ENCODE measurements at regions not wholly inside any gene's neighbourhood (a gene's known extent, or its start where the extent isn't known, plus 50 kb on each side); places are given as distances from the start of the nearest gene placed in this dataset.
"Not testable (repeated sequence)": the region's sequence is repeated elsewhere in the genome, so short reads cannot be mapped to it uniquely, and the experiment has no call there.

DNA sequence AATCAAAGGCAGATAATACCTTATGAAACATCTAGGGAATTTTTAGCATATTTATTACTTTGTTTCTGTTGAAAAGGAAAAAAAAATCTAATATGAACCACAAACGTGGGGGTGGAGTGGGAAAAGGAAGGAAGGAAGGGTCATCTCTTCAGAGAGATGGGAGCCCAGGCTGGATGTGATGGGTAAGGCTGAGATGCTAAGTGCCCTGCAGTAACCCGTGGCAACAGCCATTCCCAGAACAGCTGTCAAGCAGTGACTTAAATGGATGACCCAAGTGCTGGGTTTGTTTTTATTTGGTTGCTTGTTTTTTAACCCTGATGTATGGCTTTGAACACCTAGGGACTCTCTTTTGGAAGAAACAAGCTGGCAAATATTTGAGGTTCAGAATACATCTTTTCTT, 50.7 kb upstream of the KLF7 start:
- DNase-seq (ENCODE audit: low spot score): no peak

DNA sequence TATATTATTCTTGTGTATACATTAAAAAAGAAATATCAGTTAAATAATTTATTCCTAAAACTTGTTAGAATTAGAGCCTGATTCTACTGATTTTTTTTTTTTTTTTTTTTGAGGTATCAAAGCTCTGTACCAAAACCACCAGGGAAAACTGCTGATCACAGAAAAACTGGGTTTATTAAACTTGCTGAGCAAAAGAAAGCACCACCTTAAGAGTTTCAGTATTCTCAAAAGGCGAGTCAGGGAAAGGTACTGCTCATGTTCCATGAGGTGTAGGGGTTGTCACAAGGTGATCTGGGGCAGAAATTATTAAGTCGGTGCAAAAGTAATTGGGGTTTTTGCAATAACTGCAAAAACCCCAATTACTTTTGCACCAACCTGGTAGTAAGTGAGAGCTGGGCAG, 51.7 kb upstream of the KLF7 start:
- no peak for DNase-seq (ENCODE audit: low spot score)

DNA sequence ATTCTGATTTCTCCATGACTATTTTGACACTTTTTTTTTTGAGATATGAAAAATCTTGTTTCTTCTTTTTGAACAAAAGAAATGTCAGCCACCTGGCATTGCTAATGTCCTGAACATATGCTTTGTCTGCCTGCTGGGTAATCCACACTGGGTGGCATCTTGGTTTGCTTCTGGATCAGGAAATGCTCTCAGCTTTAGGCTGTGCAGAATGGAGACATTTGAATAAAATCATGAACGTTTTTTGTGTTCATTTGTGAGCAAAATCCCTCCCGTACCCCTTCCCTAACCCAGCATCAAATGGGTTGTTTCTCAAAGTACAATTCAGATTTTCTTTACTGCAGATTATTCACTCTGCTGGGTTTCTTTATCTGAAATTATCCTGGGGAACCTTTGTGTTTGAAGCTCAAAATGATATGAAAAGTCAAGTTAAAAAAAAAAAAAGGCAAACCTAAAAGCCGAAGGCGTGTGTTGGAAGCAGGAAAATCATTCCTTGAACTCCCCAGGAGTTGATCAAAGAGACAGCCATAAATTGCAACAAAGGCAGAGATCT, 53.4 kb upstream of the KLF7 start:
- DNase-seq (ENCODE audit: low spot score): no peak

DNA sequence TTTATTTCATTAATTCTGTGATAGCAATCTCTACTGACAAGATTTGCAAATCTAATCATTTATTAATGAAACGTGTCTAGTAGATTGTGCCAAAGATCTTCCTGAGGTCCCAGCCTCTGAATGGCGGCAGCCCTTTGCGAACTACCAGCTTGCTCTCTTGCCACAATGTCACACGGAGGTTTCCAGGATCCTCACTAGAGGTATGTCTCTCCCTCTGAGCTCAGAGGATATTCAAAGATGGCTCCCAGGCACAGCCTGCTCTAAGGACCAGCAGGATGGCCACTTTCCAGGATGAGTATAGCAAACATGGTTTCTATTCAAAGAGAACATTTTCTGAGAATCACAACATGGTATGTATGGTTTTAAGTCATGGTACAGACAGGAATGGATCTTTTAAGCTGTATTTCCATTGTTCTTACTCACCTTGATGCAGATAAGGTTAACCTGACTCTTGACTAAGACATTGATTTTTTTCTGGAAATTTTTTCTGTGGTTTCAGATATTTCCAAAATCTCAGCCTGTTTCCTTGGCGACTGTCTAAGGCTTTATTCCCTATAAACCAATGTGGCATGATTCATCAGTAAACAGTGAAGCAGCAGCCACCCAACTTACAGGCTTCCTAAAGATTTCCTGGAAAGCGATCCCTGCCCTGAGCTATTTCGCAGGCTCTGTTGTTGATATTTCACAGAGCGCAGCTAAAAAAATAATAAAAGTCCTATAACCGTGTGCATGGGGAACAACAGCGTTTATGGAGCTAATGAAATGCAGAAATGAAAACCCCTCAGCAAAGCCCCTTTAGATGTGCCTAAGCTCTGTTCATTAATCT, 54.1 kb upstream of the KLF7 start:
- no peak for DNase-seq (ENCODE audit: low spot score)

DNA sequence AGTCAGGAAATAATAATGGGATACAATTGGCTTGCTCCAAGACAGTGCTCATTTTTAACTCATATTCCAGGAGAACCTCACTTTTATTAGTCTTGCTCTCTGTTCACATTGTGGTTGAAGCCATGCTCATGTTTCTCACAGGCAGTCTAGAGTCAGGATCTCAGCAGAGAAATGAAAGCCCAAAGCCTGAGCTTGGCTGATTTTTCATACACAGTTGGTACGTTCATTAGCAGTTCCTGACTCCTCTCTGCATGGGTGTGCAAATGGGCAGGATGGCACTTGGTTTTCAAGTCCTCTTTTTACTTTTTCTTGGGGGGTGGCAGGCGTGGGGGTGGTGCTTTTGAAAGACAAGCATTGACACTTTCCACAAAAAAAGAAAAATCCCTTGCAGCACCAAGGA, 56.0 kb upstream of the KLF7 start:
- DNase-seq (ENCODE audit: low spot score): no peak

DNA sequence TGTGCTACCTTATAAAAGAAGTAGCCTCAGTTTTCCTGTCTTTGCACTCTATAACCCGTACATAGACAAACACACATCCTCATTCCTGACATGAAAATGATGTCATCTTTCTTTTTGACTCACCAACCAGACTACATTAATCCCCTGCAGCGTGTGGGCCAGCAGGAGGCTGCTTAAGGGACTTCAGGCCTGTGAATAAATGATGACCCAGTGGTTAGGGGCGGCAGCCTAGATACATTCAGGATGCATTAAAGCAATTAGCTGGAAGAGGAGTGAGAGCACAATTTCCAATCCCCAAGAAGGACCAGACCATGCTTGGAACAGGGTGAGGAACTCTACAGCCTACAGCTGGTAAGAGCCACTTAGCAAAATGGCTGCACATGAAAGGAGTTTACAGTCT, 57.3 kb upstream of the KLF7 start:
- DNase-seq (ENCODE audit: low spot score): no peak

DNA sequence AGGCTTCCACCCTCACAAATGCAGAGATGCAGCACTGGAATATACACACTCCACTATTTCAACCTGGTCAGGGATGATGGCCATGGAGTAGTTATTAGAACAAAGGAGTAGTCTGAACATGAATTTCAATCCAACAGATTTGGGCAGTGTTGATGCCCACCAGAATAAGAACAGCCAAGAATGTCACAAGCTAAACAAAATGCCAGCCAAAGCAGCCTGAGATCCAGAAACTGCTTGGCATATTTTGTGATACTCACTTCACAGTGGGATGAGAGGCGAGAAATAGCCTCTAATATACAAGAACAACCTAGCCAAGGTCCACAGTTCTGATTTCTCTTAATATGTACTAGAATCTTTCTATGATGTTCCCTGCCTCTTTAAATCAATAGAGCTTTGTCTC, 58.6 kb upstream of the KLF7 start:
- no peak for DNase-seq (ENCODE audit: low spot score)

DNA sequence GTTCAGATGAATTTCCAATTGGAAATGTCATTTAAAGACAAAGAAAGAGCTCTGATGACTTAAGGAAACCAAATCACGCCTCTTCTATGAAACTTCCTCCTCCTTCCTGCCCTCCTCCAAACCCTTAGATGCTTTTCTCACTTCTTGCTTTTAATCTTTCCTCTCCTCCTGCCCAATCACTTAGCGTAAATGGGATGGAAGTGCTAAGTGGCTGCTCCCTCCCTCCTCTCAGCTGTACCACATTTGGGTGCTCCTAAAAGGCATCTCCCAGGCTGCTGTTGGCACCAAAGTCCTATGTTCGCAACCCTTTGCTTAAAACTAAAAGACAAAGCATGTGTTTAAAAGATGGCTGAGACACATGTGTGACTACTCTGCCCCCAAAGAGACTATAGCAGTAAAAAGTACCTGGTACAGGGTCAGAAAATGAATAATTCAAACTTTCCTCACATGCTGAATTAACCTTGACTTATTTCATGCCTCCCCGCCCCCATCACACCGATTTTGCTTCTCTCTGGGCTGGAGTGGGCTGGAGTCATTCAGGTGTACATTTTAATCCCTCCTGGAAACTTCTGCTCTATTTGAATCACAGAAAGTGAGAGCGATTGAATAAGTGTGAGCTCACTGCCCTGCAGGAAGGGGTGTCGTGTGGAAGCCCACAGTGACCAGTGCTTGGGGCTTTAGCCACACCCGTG, 59.2 kb upstream of the KLF7 start:
- no peak for DNase-seq (ENCODE audit: low spot score)

DNA sequence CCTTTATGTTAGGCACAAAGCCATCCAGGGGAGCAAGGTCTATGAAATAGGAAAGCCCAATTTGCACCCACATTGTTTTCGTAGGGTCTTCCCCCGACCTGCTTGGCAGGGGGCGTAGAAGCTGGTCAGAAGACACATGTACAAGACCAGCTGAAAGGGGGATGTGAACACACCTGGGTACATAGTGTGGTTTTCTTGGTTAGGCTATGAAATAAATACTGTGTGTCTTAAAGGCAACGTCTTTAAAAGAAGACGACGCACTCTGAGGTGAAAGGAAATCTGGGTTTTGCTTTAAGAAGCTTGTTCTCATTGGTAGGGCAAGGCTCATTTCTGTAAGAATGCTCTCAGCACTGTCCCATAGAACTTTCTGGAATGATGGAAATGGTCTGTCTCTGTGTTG, 60.0 kb upstream of the KLF7 start:
- no peak for DNase-seq (ENCODE audit: low spot score)

DNA sequence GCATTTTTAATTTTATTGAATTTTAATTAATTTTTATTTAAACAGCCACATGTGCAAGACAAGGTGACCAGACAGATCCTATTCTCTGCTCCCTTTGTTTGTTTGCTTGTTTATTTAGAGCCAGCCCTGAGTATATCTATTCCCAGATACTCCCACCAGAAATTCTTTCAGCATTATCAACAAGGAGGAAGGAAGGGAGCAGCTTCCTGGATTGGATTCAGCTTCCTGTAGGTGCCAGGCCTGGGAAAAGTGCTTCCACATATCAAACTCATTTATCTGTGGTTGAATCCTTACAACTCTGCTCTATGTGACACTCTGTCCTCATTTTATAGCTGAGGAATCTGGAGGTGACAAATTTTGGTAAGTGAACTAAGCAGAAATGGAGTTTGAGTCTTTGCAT, 60.5 kb upstream of the KLF7 start:
- no peak for DNase-seq (ENCODE audit: low spot score)

DNA sequence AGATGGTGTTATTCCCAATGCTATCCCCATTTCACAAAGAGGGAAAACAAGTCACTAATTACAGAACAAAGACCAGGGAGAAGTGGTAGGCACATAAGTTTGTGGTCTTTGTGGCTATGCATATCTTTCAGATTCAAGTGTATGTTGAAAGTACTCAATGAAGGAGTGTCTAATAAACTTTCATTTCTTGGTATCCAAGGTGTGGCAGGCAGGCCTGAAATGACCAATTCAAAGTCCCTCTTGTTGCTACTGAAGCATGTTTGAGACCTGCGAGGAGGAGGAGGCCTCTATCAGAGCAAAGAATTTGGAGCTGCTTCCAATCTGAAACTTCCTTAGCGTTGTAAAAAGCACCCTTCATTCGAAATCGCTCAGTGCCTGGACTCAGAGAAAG, 60.9 kb upstream of the KLF7 start:
- DNase-seq (ENCODE audit: low spot score): no peak

DNA sequence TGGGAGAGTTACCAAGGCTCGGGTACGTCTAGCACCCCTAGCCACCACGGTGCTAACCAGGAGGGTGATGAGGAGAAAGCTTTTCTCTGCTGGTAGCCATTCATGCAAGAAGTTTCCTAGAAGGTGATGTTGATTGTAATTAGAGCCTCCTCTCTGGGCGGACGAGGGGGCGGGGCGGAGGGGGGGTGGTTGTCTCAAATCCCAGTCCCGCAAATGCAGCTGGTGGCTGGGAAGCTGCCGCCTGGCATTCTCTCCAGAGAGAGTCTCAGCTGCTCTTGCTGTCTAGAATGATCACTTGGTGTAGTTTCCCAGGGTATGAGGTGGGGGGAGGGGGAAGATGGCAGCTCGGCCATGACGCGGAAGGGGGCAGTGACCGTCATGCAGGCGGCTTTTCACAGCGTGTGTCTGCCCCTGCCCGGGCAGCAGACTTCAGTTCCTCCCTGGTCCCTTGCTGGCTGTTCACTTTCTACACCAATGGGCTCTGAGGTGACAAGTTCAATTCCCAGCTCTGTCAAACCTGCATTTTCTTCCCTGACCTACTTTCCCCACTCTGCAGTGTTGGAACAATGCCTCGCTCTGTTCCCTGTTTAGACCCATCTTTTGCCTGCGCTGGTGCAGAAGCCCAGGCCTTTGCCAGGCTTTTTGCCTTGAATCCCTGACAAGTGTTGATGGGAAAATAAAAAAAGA, 61.5 kb upstream of the KLF7 start:
- DNase-seq (ENCODE audit: low spot score): no peak

DNA sequence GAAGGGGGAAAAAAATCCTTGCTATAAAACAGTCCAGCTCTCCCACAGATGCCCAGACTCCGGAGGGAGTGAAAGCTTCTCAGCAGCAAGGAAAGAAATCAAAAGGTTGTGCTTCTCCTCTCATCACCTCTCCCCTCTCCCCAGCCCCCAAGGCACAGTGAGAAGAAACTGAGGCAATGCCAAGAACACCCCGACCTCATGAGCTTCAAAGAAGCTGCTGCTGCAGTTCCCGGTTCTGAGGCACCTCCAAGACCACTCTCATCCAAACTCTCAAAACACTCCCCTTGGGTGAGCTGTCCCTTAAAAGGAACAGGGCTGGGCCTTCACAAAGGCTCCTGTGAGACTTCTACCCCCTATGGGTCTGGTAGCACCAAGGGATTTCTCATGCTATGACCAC, 62.0 kb upstream of the KLF7 start:
- DNase-seq (ENCODE audit: low spot score): no peak

DNA sequence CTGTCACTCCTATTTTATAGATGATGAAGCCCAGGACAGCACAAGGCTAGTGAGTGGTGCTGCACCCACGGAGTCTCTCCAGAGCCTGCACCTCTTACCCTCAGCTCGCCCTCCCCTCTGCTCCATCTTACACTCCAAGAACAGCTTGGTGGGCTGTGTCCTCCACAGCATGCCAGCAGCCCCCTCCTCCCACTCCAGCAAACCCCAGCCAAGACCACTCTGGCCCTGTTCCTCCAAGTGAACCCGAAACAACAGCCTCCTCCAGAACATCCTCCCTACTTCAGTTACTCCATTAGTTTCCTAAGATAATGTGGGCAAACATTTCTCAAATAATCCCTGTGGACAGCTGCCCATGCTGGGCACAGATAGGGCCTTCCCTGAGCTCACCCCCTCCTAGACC, 62.7 kb upstream of the KLF7 start:
- no peak for DNase-seq (ENCODE audit: low spot score)

DNA sequence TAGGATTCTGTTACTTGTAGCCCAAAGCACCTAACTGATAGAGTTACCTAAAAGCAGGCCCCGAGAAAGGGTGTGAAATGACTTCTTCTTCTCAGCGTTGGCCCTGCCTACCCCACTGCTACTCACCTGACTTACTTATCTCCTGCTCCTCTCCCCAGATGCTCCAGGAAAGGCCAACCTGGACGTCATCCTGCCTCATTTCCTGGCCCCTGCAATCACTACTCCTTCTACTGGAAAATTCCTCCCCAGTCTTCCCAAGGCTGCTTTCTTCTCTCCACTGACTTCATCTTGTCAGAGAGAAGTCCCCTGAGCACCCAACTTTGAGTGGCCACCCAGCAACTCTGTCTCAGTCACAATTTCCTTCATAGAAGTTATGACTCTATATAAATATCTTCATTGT, 63.4 kb upstream of the KLF7 start:
- DNase-seq (ENCODE audit: low spot score): no peak

DNA sequence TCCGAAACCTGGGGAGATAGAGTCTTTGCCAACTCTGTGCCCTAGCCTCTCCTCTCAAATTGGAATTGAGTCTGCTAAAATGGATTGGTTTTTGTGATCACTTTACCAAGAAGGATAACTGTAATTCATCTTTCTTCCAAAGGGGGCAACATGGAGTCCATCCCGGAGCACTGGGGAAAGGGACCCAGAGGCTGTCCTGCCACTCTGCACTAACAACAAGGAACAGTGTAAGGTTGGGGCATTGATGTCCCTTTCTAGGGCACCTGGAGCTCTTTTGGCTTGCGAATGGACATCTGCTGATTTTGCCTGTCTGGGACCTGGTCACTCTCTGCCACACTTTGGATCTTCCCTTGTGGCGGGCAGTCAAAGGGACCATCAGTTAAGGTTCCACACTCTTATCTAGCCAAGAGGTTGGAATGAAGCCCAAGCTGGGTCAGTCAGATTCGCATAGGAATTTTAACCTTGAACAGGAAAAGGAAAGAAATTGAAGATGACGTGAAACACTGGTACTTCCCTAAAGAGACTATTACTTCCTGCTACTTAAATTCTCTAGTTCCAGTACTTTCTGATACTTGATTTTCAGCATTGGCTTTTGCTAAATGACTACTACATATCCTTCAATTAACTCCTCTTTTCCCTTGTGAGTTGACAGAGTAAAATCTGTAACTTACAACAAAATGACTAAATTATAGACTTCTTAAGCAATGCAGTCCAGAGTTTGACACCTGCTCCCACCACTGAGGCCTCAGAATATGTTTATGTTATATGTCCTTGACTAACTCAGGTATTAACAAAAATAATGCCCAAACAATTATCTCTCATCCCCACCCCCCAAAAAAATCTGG, 64.7 kb upstream of the KLF7 start:
- DNase-seq (ENCODE audit: low spot score): peak; percentile 56

DNA sequence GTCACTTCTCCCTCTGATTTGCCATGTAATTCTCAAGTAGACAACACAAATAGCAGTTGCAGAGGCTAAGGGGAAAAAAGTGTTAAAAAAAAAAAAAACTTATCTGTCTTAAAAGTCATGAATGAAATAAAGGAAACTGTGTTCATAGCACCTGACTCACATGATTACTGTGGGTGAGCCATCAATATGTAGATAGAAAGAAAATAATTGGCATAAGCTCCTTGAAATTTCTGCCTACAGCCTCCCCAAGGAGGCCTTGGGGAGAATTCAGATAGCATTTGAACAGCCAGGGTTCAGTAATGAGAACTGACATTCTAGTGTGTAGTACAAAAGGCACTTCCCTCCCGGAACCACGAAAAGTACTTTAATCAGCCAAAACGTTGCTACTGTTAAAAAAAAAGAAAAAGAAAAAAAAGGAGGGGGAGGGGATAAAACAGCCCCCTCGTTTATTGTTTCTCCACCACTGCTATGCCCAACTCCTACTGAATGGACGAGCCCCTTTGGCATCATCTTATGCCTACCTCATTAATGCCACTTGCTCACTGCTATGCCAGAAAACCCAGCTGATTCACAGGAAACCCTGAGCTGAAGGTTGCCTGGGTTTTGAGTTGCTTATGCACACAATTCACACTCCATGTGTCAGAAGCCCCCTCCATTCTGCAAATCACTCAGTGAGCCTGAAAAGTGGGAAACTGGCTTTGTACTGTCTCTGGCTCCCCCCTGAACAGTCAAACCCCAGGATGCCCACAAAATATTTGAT, 65.5 kb upstream of the KLF7 start:
- no peak for DNase-seq (ENCODE audit: low spot score)

DNA sequence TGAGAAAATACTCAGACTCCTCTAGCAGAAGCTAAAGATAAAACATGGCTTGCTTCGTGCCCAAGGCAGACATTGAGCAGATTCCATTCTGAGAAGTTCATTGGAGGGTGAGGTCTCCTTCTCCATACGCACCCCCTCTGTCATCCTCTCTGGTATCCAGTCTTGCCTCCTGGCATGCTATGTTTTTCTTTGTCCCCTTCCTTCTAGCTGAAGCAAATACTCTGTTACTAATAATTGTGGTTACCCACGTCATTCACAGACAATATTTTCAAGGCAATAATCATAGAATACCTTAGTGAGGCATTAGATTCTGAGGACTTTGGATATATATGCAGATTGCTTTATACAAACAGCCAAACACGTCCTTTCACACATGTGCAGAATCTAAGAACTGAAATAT, 66.2 kb upstream of the KLF7 start:
- DNase-seq (ENCODE audit: low spot score): no peak

DNA sequence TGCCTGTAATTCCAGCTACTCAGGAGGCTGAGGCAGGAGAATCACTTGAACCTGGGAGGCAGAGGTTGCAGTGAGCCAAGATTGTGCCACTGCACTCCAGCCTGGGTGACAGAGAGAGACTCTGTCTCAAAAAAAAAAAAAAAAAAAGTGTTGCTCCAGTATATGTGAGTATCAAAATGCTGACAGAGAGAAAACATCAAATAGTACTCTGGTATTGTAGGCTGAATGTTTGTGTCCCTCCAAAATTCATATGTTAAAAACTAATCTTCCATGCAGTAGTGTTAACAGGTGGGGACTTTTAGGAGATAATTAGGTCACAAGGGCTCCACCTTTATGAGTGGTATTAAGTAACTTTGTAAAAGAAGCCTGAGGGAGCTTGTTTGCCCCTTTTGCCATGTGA, 67.4 kb upstream of the KLF7 start:
- DNase-seq (ENCODE audit: low spot score): not testable (repeated sequence)

DNA sequence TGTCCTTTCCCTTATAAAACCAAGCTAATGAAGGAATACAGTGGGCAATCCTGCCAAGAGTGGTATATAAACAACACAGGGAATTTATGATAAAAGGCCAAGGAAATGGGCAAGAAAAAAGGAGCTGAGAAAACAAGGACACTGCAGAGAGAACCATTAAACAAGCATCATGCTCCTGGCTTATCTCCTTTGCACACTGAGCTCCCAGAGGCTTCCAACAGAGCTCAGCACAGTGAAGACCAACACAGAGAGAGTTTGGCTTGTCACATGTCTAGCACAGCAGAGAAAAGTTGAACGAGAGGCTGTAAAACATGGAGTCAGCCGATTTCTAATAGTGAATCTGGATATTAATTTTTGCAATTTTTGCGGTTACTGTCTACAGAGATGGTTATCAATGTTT, 68.0 kb upstream of the KLF7 start:
- DNase-seq (ENCODE audit: low spot score): no peak

DNA sequence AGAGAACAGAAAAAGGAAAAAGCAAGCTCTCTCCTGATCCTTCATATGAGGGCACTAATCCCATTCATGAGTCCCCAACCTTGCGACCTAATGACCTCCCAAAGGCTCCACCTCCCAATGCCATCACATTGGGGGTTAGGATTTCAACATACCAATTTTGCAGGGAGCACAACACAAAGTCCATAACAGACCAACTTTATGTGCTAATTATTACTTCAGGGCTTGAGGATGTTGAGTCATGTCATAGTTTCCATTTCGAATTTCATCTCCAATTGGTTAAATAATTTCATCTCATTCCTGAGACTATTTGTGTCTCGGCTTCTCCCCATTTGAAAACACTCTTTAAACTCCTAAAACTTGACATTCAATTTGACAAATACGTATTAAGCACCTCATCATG, 69.9 kb upstream of the KLF7 start:
- DNase-seq (ENCODE audit: low spot score): no peak
